NCI-H2029 treated with DMSO at 0.1 percent for 48 hours (cell line): ENCODE measurements at regions not wholly inside any gene's neighbourhood (a gene's known extent, or its start where the extent isn't known, plus 50 kb on each side); places are given as distances from the start of the nearest gene placed in this dataset.

ENCODE experiments used
- DNase-seq: peaks from one replicate; lab custom pipeline; 2025; lab: John Stamatoyannopoulos, UW

DNA sequence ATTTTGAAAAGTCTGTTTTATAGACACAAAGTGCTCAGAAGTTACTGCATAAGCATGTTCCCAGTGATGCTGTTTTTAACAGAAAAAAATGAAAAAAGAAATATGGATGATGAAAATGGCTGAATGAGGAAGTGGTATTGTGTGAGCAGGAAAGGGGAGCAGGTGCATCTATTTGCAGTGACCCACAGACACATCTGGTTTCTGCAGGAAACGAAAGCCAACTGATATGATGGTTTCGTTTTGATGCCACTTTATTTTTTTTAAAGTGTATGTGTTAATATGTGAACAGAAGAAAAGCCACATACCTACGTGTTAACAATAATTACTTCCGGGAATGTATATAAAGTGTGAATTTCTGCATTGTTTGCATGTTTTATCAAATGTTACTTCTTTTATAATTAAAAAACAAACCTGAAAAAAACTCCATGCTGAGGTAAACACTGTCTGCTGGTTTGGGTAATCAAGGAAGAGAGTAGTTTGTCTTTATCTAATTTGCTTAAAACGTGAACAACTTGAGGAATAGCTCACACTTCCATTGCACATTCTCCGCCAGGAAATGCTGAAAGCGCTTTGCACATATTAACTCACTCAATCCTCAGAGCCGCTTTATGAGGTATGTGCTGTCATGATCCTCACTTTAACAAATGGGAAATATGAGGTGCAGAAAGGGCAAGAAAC is 1335.9 kb downstream of the TBC1D22A start:
- peak; percentile 10 for DNase-seq

- DNase-seq: no peak
These were observed 1335.3 kb downstream of the TBC1D22A start for GRCh38 chr22:48097723-48098122.

DNA sequence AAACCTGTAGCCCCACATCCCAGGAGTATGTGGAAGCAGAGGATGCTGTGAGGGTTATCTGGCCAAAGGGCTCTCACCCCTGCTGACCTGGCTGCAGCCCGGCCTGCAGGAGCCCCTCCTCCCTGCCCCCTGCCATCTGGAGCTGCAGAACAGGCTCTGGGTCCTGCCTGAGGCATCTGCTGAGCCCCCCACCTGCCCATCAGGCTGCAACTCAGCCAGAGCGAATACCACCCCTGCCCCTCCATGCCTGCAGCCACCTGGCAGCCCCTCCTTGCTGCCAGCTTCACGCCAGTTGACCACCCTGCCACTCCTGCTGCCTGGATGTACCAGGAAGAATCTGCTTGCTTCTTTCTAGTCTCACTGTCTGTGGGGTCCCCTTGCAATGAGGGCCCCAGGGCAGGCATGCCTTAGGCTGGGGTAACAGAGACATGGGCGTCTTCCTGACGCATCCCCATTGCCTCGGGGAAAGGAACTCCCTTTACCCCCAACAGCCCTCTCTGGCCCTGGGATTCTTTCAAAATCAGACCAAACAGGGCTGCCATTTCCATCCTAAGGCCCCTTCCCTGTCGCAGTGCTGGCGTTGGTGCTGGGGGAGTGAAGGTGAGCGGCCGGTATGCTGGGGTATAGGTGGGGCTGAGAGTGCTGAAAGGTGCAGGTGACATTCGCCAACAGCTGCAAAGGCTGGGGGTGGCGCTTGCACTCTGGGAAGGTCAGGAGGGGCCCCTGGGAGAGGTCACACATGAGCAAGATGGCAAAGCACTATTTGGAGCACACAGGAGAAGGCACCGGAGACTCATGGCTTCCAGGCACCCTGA is 1334.6 kb downstream of the TBC1D22A start:
- DNase-seq: no peak

- DNase-seq: no peak
These were observed 1334.0 kb downstream of the TBC1D22A start for GRCh38 chr22:48096411-48096810.

GRCh38 chr22:48093981-48094380 is 1331.5 kb downstream of the TBC1D22A start:
- no peak for DNase-seq

- no peak for DNase-seq
These were observed 1330.4 kb downstream of the TBC1D22A start for GRCh38 chr22:48092866-48093265.

DNA sequence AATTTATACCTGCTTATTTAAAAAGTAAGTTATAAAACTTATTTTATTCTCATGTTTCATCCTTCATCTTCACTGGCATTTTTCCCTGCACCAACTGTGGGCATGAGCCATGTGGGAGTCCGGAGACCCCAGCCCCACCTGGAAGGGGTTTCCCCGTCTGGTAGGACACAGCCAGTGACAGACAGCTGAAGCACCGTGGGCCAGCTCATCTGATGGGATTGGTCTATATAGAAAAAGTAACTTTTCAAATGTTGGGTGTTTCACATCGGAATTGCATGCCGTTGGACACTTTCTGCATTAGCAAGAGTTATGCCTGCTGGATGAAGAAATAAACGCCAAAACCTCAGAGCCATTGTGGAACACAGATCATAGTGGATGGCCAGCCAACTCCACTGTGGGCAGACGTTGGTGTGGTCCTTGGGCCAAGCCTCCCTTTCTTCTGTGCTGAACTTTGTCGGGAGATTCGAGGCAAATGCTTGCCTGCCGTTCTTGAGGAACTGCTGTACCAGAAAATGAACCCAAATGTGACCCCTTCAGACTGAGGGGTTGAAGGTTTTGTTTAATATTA is 1329.3 kb downstream of the TBC1D22A start:
- no peak for DNase-seq

DNA sequence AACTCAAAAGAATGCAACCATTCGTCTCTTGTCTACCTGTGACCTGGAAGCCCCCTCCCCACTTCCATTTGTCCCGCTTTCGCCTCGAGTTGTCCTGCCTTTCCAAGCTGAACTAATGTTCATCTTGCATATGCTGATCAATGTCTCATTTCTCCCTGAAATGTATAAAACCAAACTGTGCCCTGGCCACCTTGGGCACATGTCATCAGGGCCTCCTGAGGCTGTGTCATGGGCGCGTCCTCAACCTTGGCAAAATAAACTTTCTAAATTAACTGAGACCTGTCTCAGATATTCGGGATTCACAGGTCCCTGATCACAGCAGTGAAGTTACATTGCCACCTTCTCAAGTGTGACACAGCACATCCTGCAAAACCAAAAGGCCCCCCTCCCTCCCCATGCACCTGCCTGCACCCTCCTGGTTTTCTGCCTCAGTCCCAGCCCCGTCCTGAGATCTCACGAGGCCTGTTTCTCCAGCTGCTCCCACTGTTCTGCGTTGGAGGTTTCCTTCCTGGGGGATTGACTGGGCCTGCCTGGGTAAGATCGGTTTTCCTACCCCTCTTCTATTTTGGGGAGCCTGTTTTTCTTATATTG is 1328.7 kb downstream of the TBC1D22A start:
- DNase-seq: no peak

DNA sequence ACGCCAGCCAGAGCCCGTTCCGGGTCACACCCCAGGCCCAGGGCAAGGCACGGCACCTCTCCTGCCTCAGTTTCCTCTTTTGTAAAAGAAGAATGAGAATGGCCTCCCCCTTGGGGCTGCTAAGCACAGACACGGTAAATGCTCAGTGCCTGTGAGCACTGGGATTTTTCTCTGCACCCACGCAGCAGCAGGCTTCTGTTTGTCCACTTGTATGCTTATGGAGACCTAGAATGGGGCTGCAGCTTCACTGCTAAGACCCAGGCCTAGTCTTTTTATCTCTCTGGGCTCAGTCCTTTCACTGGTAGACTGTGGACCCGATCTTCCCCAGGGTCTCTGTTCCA is 1327.9 kb downstream of the TBC1D22A start:
- no peak for DNase-seq

DNA sequence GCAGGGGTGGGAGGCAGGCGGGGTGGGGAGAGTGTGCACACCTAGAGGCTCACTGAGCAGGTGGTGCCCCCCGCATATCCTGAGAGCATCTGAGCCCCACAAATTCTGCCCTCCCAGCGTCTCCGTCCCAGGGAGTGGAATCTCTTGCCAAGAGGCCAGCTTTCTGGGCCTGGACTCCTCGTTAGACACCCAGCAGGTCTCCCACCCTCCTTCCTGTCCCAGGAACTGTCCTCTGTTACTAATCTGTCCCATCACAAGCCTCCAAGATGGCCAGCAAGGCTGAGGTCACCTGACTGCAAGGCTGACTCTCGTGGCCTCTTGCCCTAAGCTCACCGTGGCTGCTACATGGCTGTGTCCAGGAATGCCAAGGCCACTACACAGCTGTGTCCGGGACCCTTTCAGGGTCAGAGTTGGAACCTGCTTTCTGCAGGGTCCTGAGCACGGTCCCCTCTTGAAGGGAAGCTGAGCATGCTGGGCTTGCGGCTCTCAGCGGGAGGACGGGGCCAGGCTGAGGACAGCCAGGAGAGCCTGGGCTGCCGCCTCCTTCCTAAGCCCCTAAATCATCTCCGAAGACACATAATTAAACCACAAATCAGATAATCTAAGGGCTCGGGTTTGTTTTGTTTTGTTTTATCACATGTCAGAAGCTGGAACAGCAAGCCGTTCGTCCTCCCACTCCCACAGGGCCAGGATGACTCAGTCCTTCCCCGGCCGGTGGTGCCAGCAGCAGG is 1327.3 kb downstream of the TBC1D22A start:
- no peak for DNase-seq

- no peak for DNase-seq
These were observed 1326.6 kb downstream of the TBC1D22A start for GRCh38 chr22:48088926-48089536.

- DNase-seq: no peak
These were observed 1325.8 kb downstream of the TBC1D22A start for GRCh38 chr22:48088251-48088650.

DNA sequence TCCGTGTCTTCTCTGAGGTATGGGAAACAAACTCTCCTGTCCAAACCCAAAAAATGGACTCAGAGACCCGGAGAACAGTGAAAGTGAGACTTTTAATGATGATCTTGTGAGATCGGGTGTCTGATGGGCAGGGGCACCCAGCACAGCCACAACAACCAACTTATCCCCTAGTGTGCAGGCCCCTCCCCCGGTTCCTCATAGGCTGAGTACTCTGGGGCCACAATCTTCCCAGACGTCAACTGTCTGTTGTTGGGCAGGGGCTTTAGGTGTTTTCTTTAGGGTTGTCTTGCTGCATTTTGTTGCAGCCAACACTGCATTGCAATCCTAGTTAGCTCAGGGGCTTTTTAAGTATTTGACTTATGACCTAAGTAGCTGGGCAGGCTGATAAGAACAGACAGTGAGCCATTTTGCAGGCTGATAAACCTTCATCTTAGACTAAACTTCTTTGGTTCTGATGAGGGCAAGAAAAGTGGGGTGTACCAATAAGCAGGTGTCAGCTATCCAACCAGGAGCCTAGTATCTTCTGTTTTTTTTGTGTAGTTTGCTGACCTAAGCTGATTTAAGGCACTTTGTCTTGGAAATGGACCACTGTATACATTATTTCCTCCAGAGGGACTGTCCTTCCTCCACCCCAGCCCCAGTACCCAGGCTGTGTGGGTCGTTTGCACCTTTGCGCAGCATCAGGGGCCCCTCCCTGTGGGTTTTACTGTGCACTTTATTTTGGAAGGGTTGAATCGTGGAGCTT is 1323.6 kb downstream of the TBC1D22A start:
- DNase-seq: no peak

- DNase-seq: no peak
These were observed 1322.2 kb downstream of the TBC1D22A start for GRCh38 chr22:48084729-48085050.

GRCh38 chr22:48084041-48084728 is 1321.7 kb downstream of the TBC1D22A start:
- DNase-seq: peak; percentile 9

DNA sequence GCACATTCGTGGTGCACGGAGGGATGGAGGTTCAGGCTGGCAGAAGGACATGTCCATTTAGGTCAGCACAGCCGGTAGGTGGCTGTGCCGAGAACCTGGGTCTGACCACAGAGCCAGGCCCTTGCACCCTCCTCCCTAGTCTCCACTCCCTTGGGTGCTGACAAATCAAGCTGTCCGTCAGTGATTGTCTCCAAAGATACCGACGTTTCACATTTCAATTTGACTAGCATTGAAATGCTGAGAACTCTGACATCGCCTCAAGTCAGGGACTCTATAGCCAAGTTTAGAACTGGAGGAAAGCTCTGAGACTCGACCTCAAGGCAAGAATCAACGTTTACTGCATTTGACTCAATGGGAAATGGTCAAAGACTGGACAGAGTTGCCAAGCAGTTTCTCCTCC is 1321.1 kb downstream of the TBC1D22A start:
- no peak for DNase-seq

DNA sequence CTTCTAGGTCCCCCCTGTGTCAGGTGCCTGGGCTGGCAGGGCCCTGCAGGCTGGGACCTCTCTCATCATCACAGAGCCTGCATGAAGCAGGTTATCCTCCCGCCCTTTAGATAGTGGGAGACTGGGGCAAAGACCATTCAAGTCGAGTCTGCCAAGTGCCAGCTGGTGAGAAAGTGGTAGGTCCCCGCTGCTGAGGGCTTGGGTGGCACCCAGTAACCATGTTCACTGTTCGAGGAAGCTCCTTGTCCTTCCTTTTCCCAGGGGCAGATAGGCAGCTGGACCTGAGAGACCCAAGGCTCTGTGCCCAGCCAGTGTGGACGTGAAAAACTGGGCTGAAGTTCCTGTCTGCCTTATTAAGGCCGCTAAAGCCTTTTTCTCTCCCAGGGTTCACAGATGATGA is 1319.8 kb downstream of the TBC1D22A start:
- no peak for DNase-seq

GRCh38 chr22:48081281-48081680 is 1318.8 kb downstream of the TBC1D22A start:
- DNase-seq: no peak

GRCh38 chr22:48080316-48081165 is 1318.1 kb downstream of the TBC1D22A start:
- no peak for DNase-seq
